Ovary (tissue), 7 donors: ENCODE measurements at regions not wholly inside any gene's neighbourhood (a gene's known extent, or its start where the extent isn't known, plus 50 kb on each side); places are given as distances from the start of the nearest gene placed in this dataset.

Source experiments
- DNase-seq, 5 donors: peaks; one replicate each; pipeline ENCODE4 v3.0.0-alpha.2; 2019 to 2020
- H3K27ac ChIP-seq, 2 donors: fragments of 200-600 bp; one replicate each; pipeline versions ENCODE4 v1.5.1 to v1.8.0; 2019 to 2022
- H3K27me3 ChIP-seq: fragments of 200-600 bp; one replicate; pipeline ENCODE4 v1.8.0; 2022
- H3K36me3 ChIP-seq: fragments of 200-600 bp; sonication (generic); one replicate; pipeline ENCODE4 v1.5.1; 2019
- H3K4me1 ChIP-seq: one replicate; pipeline ENCODE4 v1.8.1; 2013; ENCODE audit warnings: mild to moderate bottlenecking, moderate library complexity; ENCODE audit not compliant: insufficient read depth
- H3K4me3 ChIP-seq: fragments of 200-600 bp; sonication (generic); one replicate; pipeline ENCODE4 v1.5.1; 2017
- H3K9me3 ChIP-seq, 2 donors: fragments of 200-600 bp in 1 of 2; sonication (generic) in 1 of 2; one replicate each; pipeline versions ENCODE4 v1.5.1 to v1.8.1; 2013 to 2019; ENCODE audit warnings: mild to moderate bottlenecking in 1 of 2, moderate library complexity in 1 of 2
- EP300 ChIP-seq: sonication (generic); formaldehyde crosslinking; IDR thresholded peaks from one replicate; pipeline ENCODE4 v1.6.1; 2017; ENCODE audit warnings: antibody characterized with exemption
- POLR2A ChIP-seq: fragments of 450-650 bp; IDR thresholded peaks from one replicate; pipeline ENCODE4 v1.6.1; 2017; ENCODE audit warnings: antibody characterized with exemption, mild to moderate bottlenecking, moderate library complexity
- WGBS, 3 donors: extraction: QIAGEN DNeasy Blood & Tissue Kit in 1 of 3; methylation state at CpG; one replicate each; pipeline versions ENCODE4 v1.1.5 to v1.1.7; 2013 to 2017; 5-methylcytosine and 5-hydroxymethylcytosine counted together
- intact Hi-C, 4 donors: fragments of 100-400 bp; cut with DNase I; formaldehyde crosslinking; loops; one replicate each; pipeline versions ENCODE4 v1.11.0 to v1.15.1; 2022 to 2023
- TF ChIP-seq, protein P1 (sequence below), 3 donors: fragments of 450-650 bp in 2 of 3; fragments of 200-600 bp in 1 of 3; IDR thresholded peaks; one replicate each; pipeline versions ENCODE4 v1.5.1 to v1.8.0; 2016 to 2022; ENCODE audit warnings: antibody characterized with exemption in 3 of 3, mild to moderate bottlenecking in 1 of 3
- donor health status: DM: no; HTN: no; CAD: no; lungs with moderate emphysema.
- donor health status: DM: no; HTN: no; CAD: no.
- donor health status: Bipolar disorder and iron deficiency.
- donor health status: DM: no; HTN: no; CAD: no.
- donor health status: DM: yes; HTN: yes; CAD: no.

DNA sequence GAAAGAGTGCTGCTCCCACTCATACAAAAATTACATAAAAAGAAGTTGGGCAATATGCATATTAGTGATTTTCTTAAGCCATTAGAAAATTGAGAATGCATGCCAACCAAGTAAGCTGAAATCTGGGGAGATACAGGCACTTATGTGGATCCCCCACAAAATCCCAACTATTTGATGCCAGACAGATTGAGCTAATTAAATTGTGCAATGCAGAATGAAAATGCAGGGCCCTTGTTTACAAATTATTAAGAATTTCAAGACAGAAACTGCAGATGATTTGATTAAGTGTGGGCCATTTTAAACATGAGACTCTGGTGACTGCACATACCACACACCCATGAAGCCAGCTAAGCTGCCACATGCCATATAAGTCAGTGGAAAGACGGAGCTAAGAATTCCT is 554.5 kb downstream of the CBLN2 start:
- no peak for DNase-seq
- Histone ChIP-seq H3K27me3 (no peaks in the 10 kb centered on the region), H3K9me3 (no peaks in the 10 kb centered on the region), H3K4me3 (no peak overlapping the region), H3K36me3 (no peaks in the 10 kb centered on the region), H3K4me1 (no peaks in the 10 kb centered on the region), H3K27ac (no peak overlapping the region)
- intact Hi-C loops, result no loop called here
- 71 to 84% (median 77%) methylated on average over 1 of the region's 1 CpG for WGBS, 3 donors
- no peak for TF ChIP-seq EP300
- TF ChIP-seq, protein P1, sequence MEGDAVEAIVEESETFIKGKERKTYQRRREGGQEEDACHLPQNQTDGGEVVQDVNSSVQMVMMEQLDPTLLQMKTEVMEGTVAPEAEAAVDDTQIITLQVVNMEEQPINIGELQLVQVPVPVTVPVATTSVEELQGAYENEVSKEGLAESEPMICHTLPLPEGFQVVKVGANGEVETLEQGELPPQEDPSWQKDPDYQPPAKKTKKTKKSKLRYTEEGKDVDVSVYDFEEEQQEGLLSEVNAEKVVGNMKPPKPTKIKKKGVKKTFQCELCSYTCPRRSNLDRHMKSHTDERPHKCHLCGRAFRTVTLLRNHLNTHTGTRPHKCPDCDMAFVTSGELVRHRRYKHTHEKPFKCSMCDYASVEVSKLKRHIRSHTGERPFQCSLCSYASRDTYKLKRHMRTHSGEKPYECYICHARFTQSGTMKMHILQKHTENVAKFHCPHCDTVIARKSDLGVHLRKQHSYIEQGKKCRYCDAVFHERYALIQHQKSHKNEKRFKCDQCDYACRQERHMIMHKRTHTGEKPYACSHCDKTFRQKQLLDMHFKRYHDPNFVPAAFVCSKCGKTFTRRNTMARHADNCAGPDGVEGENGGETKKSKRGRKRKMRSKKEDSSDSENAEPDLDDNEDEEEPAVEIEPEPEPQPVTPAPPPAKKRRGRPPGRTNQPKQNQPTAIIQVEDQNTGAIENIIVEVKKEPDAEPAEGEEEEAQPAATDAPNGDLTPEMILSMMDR (IDR thresholded peaks at IDR 0.05), result no peak
- TF ChIP-seq POLR2A, result no peak

DNA sequence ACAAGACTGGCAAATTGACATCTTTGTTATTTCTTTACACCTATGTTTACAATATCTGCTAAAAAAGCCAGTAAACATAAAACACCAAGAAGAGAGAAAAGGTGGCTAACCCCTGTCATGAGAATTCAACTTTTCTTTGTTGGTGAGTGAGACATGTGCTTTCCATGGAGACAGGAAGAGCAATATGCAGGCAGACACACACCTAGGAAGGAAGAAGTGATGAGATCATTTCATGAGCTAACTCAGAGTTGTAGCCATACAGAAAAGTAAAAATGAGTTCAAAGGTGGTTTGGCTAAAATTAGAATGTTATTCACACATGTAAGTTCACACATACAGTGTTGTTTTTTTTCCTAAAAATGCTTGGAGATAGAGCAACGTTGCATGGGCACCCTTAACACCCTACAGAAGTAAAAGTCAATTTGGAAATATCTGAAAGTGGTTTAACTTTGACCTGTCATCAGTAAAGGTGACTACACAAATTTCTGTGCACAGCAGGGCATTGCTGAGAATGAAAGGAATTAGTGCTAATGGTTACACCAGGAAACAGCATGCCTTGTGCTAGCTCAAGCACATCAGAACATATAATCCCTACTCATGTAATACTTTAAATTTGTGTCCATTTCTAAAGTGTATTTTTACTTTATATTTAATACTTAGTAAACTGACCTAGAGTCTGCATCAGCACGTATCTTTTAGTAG is 557.6 kb downstream of the CBLN2 start:
- intact Hi-C loops, result no loop called here
- DNase-seq, result no peak
- WGBS, 3 donors, result 55 to 71% (median 66%) methylated on average over 2 of the region's 2 CpGs

DNA sequence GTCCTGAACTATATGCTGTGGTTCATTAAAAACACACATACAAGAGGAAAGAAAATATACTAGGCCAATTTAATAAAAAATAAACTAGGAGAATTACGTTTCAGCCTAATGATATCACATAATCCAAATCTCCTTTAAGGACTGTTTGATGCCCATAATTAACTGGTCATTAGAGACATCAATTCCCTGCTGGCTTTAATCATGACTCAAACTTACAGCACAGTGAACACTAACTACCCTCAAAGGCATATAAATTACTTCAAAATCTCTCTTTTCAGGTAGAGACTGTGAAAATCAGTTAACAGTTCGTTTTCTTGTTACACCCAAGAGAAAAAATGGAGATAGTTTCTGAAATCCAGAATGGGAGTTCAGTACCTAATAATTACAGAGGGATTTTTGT is 567.4 kb downstream of the CBLN2 start:
- intact Hi-C loops, result no loop called here
- WGBS, 3 donors, result 27 to 39% (median 32%) methylated on average over 2 of the region's 2 CpGs
- H3K27me3 ChIP-seq, result no peaks in the 10 kb centered on the region
- H3K27ac ChIP-seq, result no peak overlapping the region
- H3K4me1 ChIP-seq, result no peaks in the 10 kb centered on the region
- H3K36me3 ChIP-seq, result no peaks in the 10 kb centered on the region
- H3K9me3 ChIP-seq, result no peaks in the 10 kb centered on the region
- DNase-seq, result no peak
- TF ChIP-seq POLR2A (no peak), EP300 (no peak)
- TF ChIP-seq, protein P1 (IDR thresholded peaks at IDR 0.05), result no peak
- no peak overlapping the region for H3K4me3 ChIP-seq

More for the DNA sequence above, 557.6 kb downstream of the CBLN2 start:
- no peaks in the 10 kb centered on the region for H3K9me3 ChIP-seq
- no peak overlapping the region for H3K4me3 ChIP-seq
- H3K36me3 ChIP-seq, result no peaks in the 10 kb centered on the region
- H3K4me1 ChIP-seq, result no peaks in the 10 kb centered on the region
- TF ChIP-seq, protein P1 (IDR thresholded peaks at IDR 0.05), result no peak
- TF ChIP-seq EP300 (no peak), POLR2A (no peak)
- H3K27ac ChIP-seq, result no peak overlapping the region
- no peaks in the 10 kb centered on the region for H3K27me3 ChIP-seq

DNA sequence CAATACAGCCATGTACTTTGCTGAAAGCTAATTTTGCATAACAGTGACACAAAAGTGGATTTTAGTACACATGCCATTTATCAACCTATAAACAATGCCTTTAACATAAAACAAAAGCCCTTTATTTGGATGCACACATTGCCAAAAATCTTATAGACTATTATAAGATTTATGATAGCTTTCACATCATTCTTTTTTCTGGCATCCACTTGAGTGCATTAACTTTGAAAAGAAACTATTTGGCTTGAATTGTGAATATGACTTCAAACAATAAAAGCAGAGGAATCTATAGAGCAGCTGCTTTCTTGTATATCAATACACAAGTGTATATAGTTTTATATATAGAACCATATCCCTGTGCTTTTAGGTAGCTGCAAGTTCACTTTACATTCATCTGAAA is 577.4 kb downstream of the CBLN2 start:
- DNase-seq, result no peak
- H3K9me3 ChIP-seq, result no peaks in the 10 kb centered on the region
- TF ChIP-seq, protein P1 (IDR thresholded peaks at IDR 0.05), result no peak
- no peak for TF ChIP-seq POLR2A
- TF ChIP-seq EP300, result no peak
- H3K4me1 ChIP-seq, result no peaks in the 10 kb centered on the region
- intact Hi-C loops, result no loop called here
- no peak overlapping the region for H3K4me3 ChIP-seq
- no peaks in the 10 kb centered on the region for H3K27me3 ChIP-seq
- no peak overlapping the region for H3K27ac ChIP-seq
- H3K36me3 ChIP-seq, result no peaks in the 10 kb centered on the region
